Mucosa of stomach (tissue), 1 donor: ENCODE measurements at regions not wholly inside any gene's neighbourhood (a gene's known extent, or its start where the extent isn't known, plus 50 kb on each side); places are given as distances from the start of the nearest gene placed in this dataset.

Experiments used
- H3K27me3 ChIP-seq: one replicate; pipeline ENCODE4 v1.7.0; 2013; ENCODE audit warnings: mild to moderate bottlenecking, low read length; ENCODE audit not compliant: control insufficient read depth, insufficient read depth
- H3K36me3 ChIP-seq: one replicate; pipeline ENCODE4 v1.7.0; 2013; ENCODE audit warnings: low read length; ENCODE audit not compliant: control insufficient read depth, insufficient read depth
- H3K4me1 ChIP-seq: one replicate; pipeline ENCODE4 v1.7.0; 2013; ENCODE audit warnings: mild to moderate bottlenecking, low read length; ENCODE audit not compliant: control insufficient read depth, insufficient read depth
- H3K4me3 ChIP-seq: one replicate; pipeline ENCODE4 v1.7.0; 2013; ENCODE audit warnings: low read length
- H3K9ac ChIP-seq: one replicate; pipeline ENCODE4 v1.7.0; 2013; ENCODE audit warnings: mild to moderate bottlenecking, low read length, moderate library complexity
- H3K9me3 ChIP-seq: one replicate; pipeline ENCODE4 v1.7.0; 2013; ENCODE audit warnings: mild to moderate bottlenecking, low read length, moderate library complexity; ENCODE audit not compliant: control insufficient read depth
- donor health status: Pancreatic carcinoma.

DNA sequence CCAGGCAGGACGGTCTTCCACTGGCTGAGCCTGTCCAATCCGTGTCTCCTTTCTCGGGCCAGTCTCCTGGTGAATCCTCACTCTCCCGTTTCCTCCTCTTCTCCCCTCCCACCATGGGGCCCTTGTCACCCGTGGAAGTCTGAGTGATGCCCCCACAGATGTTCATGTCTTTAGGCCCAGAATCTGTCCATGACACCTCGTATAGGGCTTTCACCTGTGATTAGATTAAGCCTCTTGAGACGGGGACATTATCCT, 193.5 kb downstream of the ZFP36L2 start:
- Histone ChIP-seq H3K4me3 (no peak overlapping the region), H3K9ac (no peak overlapping the region), H3K27me3 (no peaks in the 10 kb centered on the region), H3K36me3 (no peaks in the 10 kb centered on the region), H3K4me1 (peaks cover 13% of the 10 kb centered on the region), H3K9me3 (no peaks in the 10 kb centered on the region)

- H3K27me3 ChIP-seq: no peaks in the 10 kb centered on the region
- no peak overlapping the region for H3K4me3 ChIP-seq
- H3K9ac ChIP-seq: peak overlapping the region; percentile 11
- H3K4me1 ChIP-seq: peaks cover 14% of the 10 kb centered on the region
- no peaks in the 10 kb centered on the region for H3K36me3 ChIP-seq
- H3K9me3 ChIP-seq: no peaks in the 10 kb centered on the region
Observed at GRCh38 chr2:43032213-43033015, 194.0 kb downstream of the ZFP36L2 start.

DNA sequence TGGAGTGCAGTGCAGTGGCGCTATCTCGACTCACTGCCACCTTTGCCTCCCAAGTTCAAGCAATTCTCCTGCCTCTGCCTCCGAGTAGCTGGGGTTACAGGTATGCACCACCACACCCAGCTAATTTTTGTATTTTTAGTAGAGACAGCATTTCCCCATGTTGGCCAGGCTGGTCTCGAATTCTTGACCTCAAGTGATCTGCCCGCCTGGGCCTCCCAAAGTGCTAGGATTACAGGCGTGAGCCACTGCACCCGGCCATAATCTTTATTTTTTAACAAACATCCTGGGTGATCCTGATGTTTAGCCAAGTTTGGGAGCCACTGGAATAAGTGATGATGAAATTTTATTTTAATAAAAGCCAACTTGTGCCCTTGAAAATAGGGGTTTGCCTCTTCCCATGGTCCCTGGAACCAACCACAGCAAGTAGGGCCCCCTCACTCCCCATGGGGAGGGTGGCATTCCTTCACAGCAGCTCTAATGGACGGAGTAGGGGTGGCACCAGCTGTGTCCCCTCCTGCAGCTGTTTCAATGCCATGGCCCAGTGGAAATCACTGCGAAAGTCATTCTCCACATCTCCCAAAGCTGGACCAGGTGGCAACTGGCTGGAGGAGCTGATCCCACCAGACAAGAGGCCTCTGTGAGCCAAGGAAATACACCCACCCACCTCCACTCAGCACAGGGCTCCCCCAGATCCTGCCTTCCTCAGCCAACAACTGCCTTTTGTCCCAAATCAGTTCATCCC, 194.8 kb downstream of the ZFP36L2 start:
- H3K36me3 ChIP-seq: no peaks in the 10 kb centered on the region

GRCh38 chr2:43030551-43031307, 195.7 kb downstream of the ZFP36L2 start:
- no peaks in the 10 kb centered on the region for H3K27me3 ChIP-seq
- H3K4me1 ChIP-seq: peaks cover 31% of the 10 kb centered on the region
- no peaks in the 10 kb centered on the region for H3K9me3 ChIP-seq
- no peaks in the 10 kb centered on the region for H3K36me3 ChIP-seq
- H3K4me3 ChIP-seq: no peak overlapping the region
- H3K9ac ChIP-seq: no peak overlapping the region

More for the DNA sequence above, 194.8 kb downstream of the ZFP36L2 start:
- H3K4me1 ChIP-seq: peaks cover 22% of the 10 kb centered on the region
- no peaks in the 10 kb centered on the region for H3K27me3 ChIP-seq
- no peak overlapping the region for H3K4me3 ChIP-seq
- H3K9ac ChIP-seq: peak overlapping the region; percentile 11
- no peaks in the 10 kb centered on the region for H3K9me3 ChIP-seq

- Histone ChIP-seq H3K9me3 (no peaks in the 10 kb centered on the region), H3K9ac (no peak overlapping the region), H3K4me3 (no peak overlapping the region), H3K27me3 (no peaks in the 10 kb centered on the region), H3K4me1 (peaks cover 47% of the 10 kb centered on the region), H3K36me3 (no peaks in the 10 kb centered on the region)
Observed at GRCh38 chr2:43029186-43029585, 197.2 kb downstream of the ZFP36L2 start.

- peaks cover 53% of the 10 kb centered on the region for H3K4me1 ChIP-seq
- no peaks in the 10 kb centered on the region for H3K36me3 ChIP-seq
- no peak overlapping the region for H3K9ac ChIP-seq
- H3K9me3 ChIP-seq: no peaks in the 10 kb centered on the region
- H3K4me3 ChIP-seq: no peak overlapping the region
- H3K27me3 ChIP-seq: no peaks in the 10 kb centered on the region
Observed at GRCh38 chr2:43028188-43028587, 198.2 kb downstream of the ZFP36L2 start.

DNA sequence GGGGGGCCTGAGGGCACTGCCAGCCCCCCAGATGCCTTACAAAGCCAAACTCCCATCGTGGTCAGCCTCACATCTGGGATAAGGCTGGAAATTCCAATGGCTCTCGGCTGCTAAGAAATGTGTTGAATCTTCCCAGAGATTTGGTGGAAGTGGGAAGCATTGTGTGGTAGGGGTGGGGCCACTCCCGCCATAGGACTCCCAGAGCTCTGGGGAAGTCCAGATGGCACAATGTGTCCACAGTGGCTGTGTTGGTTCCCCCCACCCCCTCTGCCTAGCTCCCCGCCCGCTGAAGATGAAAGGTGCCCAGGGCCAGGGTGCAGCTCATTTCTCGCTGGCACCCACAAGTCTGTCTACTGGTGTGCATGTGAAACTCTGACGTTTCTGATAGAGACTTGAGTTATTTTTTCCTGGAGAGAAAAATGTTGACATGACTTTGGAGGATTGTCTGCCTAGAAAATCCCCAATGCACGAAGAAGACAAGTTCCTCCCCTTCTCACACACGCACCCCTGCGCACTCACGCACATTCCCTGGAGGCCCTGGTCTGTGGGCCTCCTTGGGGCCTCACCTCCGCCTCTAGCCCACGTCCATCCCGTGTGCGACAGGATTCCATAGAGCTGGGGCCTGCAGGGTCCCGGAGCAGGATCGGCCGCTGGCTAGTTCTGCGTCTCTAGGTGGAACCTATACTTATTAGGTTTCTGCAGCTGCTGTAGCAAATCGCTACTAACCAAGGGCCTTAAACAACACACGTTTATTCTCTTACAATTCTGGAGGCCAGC, 199.1 kb downstream of the ZFP36L2 start:
- Histone ChIP-seq H3K27me3 (no peaks in the 10 kb centered on the region), H3K4me3 (no peak overlapping the region), H3K9ac (no peak overlapping the region), H3K9me3 (no peaks in the 10 kb centered on the region), H3K4me1 (peaks cover 46% of the 10 kb centered on the region), H3K36me3 (no peaks in the 10 kb centered on the region)

DNA sequence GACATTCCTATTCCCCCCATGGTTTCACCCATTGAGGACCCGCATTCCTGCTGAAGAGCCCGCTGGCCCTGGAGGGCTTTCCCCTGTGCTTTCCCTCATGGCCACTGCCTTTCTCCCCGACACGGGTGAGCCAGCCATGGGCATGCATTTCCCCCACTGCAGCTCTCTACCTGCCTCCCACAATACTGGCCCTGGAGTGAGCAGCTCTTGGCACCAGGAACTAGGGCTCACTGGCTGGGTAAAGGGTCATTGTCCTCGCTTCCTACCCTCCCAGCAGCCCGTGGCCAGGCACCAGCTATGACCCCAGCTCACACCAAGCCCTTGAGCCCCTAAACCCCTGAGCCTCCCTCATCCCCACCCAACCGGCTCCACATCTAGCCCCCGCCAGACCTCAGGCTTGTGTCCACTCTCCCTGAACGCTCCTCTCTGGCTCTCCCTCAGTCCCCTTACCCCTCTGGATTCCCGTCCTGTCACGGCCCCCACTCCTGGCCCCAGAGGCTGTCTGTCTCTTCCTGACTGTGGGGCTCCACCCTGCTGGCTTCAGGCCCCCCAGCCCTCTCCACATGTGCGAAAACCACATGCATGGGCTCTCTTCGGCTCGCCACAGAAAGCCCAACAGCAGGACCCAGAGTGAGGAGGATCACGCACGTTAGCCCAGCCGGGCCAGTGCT, 199.8 kb downstream of the ZFP36L2 start:
- H3K4me3 ChIP-seq: no peak overlapping the region
- no peaks in the 10 kb centered on the region for H3K27me3 ChIP-seq
- no peak overlapping the region for H3K9ac ChIP-seq
- peaks cover 41% of the 10 kb centered on the region for H3K4me1 ChIP-seq
- H3K36me3 ChIP-seq: no peaks in the 10 kb centered on the region
- no peaks in the 10 kb centered on the region for H3K9me3 ChIP-seq

GRCh38 chr2:43025709-43026295, 200.6 kb downstream of the ZFP36L2 start:
- Histone ChIP-seq H3K4me1 (peaks cover 46% of the 10 kb centered on the region), H3K36me3 (no peaks in the 10 kb centered on the region), H3K9ac (no peak overlapping the region), H3K27me3 (no peaks in the 10 kb centered on the region), H3K9me3 (no peaks in the 10 kb centered on the region), H3K4me3 (no peak overlapping the region)

GRCh38 chr2:43024515-43025011, 201.8 kb downstream of the ZFP36L2 start:
- Histone ChIP-seq H3K9ac (no peak overlapping the region), H3K4me1 (peaks cover 46% of the 10 kb centered on the region), H3K27me3 (no peaks in the 10 kb centered on the region), H3K4me3 (no peak overlapping the region), H3K9me3 (no peaks in the 10 kb centered on the region), H3K36me3 (no peaks in the 10 kb centered on the region)
